ENCODE measurements at regions not wholly inside any gene's neighbourhood (a gene's known extent, or its start where the extent isn't known, plus 50 kb on each side); places are given as distances from the start of the nearest gene placed in this dataset.
A peak's percentile ranks its signal among the peaks of the same experiment; 100 is the strongest.

DNA sequence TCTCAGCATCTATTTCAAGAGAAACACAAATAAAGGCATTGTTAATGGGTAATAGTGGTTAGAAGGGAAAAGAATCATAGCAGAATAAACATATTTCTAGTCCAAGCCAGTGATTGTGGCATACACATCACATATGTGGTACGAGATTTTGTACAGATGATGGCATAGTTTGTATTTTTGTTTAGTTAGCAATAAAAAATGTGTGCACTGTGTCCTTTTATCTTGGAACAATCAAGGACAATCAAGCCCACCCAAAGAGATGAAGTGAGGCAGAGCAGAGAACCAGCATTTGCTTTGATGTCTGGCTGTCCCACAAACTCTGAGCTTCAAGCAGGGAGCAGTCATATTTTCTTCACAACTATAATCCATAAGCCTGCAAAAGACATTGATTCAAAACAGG, 256.5 kb upstream of the CHD6 start:
- H3K36me3 ChIP-seq (ENCODE audit: control insufficient read depth in 4 of 4, insufficient read depth in 4 of 4, low read length in 4 of 4): no peaks in the 10 kb centered on the region
- H3K9me3 ChIP-seq (ENCODE audit: control insufficient read depth in 4 of 4, insufficient read depth in 3 of 4, low read length in 3 of 4): no peaks in the 10 kb centered on the region
- peak; percentile 24 to 68 (median 43) for DNase-seq
- peaks cover 0 to 10% (median 0%) of the 10 kb centered on the region in 5 donors for H3K4me1 ChIP-seq (ENCODE audit: control insufficient read depth in 5 of 5, insufficient read depth in 5 of 5, low read length in 5 of 5)
- ATAC-seq (ENCODE audit: insufficient read depth, low FRiP score): no peak
- H3K27me3 ChIP-seq (ENCODE audit: control insufficient read depth in 3 of 3, insufficient read depth in 3 of 3, low read length in 2 of 3): peaks cover 0 to 5% (median 0%) of the 10 kb centered on the region in 3 donors
- TF ChIP-seq CTCF (IDR thresholded peaks at IDR 0.05; ENCODE audit: control extremely low read depth, extremely low read depth): no peak
- no peak overlapping the region for H3K9ac ChIP-seq (ENCODE audit: insufficient read depth in 1 of 2, low read length in 2 of 2)
- H3K27ac ChIP-seq (ENCODE audit: low read depth in 1 of 2, low read length in 1 of 2): no peak overlapping the region
- 62 to 75% methylated on average over 1 of the region's 1 CpG for WGBS, 2 donors
- H3K4me3 ChIP-seq: no peak overlapping the region

- H3K27me3 ChIP-seq (ENCODE audit: control insufficient read depth in 3 of 3, insufficient read depth in 3 of 3, low read length in 2 of 3): peaks cover 0 to 5% (median 0%) of the 10 kb centered on the region in 3 donors
- H3K4me1 ChIP-seq (ENCODE audit: control insufficient read depth in 5 of 5, insufficient read depth in 5 of 5, low read length in 5 of 5): peaks cover 0 to 10% (median 0%) of the 10 kb centered on the region in 5 donors
- peaks cover 0 to 3% (median 0%) of the 10 kb centered on the region in 4 donors for H3K9me3 ChIP-seq (ENCODE audit: control insufficient read depth in 4 of 4, insufficient read depth in 3 of 4, low read length in 3 of 4)
- H3K27ac ChIP-seq (ENCODE audit: low read depth in 1 of 2, low read length in 1 of 2): no peak overlapping the region
- no peaks in the 10 kb centered on the region for H3K36me3 ChIP-seq (ENCODE audit: control insufficient read depth in 4 of 4, insufficient read depth in 4 of 4, low read length in 4 of 4)
- H3K9ac ChIP-seq (ENCODE audit: insufficient read depth in 1 of 2, low read length in 2 of 2): no peak overlapping the region
- TF ChIP-seq CTCF (IDR thresholded peaks at IDR 0.05; ENCODE audit: control extremely low read depth, extremely low read depth): no peak
- H3K4me3 ChIP-seq: no peak overlapping the region
- WGBS, 2 donors: 62 to 71% methylated on average over 4 of the region's 4 CpGs
- ATAC-seq (ENCODE audit: insufficient read depth, low FRiP score) (no peak), DNase-seq (no peak)
Measured at GRCh38 chr20:41872930-41873329, 254.8 kb upstream of the CHD6 start.

- no peak for TF ChIP-seq CTCF (IDR thresholded peaks at IDR 0.05; ENCODE audit: control extremely low read depth, extremely low read depth)
- H3K4me3 ChIP-seq: no peak overlapping the region
- peaks cover 0 to 10% (median 0%) of the 10 kb centered on the region in 5 donors for H3K4me1 ChIP-seq (ENCODE audit: control insufficient read depth in 5 of 5, insufficient read depth in 5 of 5, low read length in 5 of 5)
- no peaks in the 10 kb centered on the region for H3K27me3 ChIP-seq (ENCODE audit: control insufficient read depth in 3 of 3, insufficient read depth in 3 of 3, low read length in 2 of 3)
- no peak overlapping the region for H3K9ac ChIP-seq (ENCODE audit: insufficient read depth in 1 of 2, low read length in 2 of 2)
- DNase-seq: no peak
- no peak for ATAC-seq (ENCODE audit: insufficient read depth, low FRiP score)
- H3K36me3 ChIP-seq (ENCODE audit: control insufficient read depth in 4 of 4, insufficient read depth in 4 of 4, low read length in 4 of 4): no peaks in the 10 kb centered on the region
- 66 to 71% methylated on average over 3 of the region's 3 CpGs for WGBS, 2 donors
- peaks cover 0 to 6% (median 0%) of the 10 kb centered on the region in 4 donors for H3K9me3 ChIP-seq (ENCODE audit: control insufficient read depth in 4 of 4, insufficient read depth in 3 of 4, low read length in 3 of 4)
- no peak overlapping the region for H3K27ac ChIP-seq (ENCODE audit: low read depth in 1 of 2, low read length in 1 of 2)
Measured at GRCh38 chr20:41870869-41871462, 252.8 kb upstream of the CHD6 start.

GRCh38 chr20:41869261-41869660, 251.1 kb upstream of the CHD6 start:
- WGBS, 2 donors: 53 to 66% methylated on average over 2 of the region's 2 CpGs
- no peak for ATAC-seq (ENCODE audit: insufficient read depth, low FRiP score)
- Histone ChIP-seq H3K36me3 (ENCODE audit: control insufficient read depth in 4 of 4, insufficient read depth in 4 of 4, low read length in 4 of 4) (no peaks in the 10 kb centered on the region), H3K4me3 (no peak overlapping the region), H3K27ac (ENCODE audit: low read depth in 1 of 2, low read length in 1 of 2) (no peak overlapping the region), H3K9ac (ENCODE audit: insufficient read depth in 1 of 2, low read length in 2 of 2) (no peak overlapping the region), H3K9me3 (ENCODE audit: control insufficient read depth in 4 of 4, insufficient read depth in 3 of 4, low read length in 3 of 4) (peaks cover 0 to 6% (median 0%) of the 10 kb centered on the region in 4 donors), H3K27me3 (ENCODE audit: control insufficient read depth in 3 of 3, insufficient read depth in 3 of 3, low read length in 2 of 3) (no peaks in the 10 kb centered on the region), H3K4me1 (ENCODE audit: control insufficient read depth in 5 of 5, insufficient read depth in 5 of 5, low read length in 5 of 5) (peaks cover 0 to 4% (median 0%) of the 10 kb centered on the region in 5 donors)
- no peak for TF ChIP-seq CTCF (IDR thresholded peaks at IDR 0.05; ENCODE audit: control extremely low read depth, extremely low read depth)
- no peak for DNase-seq

Measured in lung (tissue), 11 donors.